Neural cell (in vitro differentiated cells): ENCODE measurements at regions not wholly inside any gene's neighbourhood (a gene's known extent, or its start where the extent isn't known, plus 50 kb on each side); places are given as distances from the start of the nearest gene placed in this dataset.

Experiments
- H2AFZ ChIP-seq: fragments of 200-600, 300-800 bp; sonication (generic), shearing (Covaris generic); 2 replicates; pipeline ENCODE4 v1.6.0; 2014; ENCODE audit warnings: low read depth, mild to moderate bottlenecking, antibody characterized with exemption, low read length, moderate library complexity
- H3F3A ChIP-seq: fragments of 200-600 bp; shearing (Covaris generic); 2 replicates; pipeline ENCODE4 v1.6.1; 2016; ENCODE audit warnings: mild to moderate bottlenecking, moderate library complexity, mixed read lengths, antibody characterized with exemption, low read length; ENCODE audit not compliant: insufficient read depth, poor library complexity, severe bottlenecking
- H3K27ac ChIP-seq: fragments of 200-600, 300-800 bp; sonication (generic), shearing (Covaris generic); 2 replicates; pipeline ENCODE4 v1.5.1; 2014; ENCODE audit warnings: mild to moderate bottlenecking, low read length, moderate library complexity
- H3K27me3 ChIP-seq: fragments of 300-800, 200-600 bp; sonication (generic), shearing (Covaris generic); 2 replicates; pipeline ENCODE4 v1.6.0; 2014; ENCODE audit warnings: mild to moderate bottlenecking, low read depth, low read length, moderate library complexity; ENCODE audit not compliant: insufficient read depth
- H3K36me3 ChIP-seq: fragments of 300-800, 200-600 bp; sonication (generic), shearing (Covaris generic); 2 replicates; pipeline ENCODE4 v1.5.1; 2014; ENCODE audit warnings: mild to moderate bottlenecking, antibody characterized with exemption, low read length, moderate library complexity; ENCODE audit not compliant: insufficient read depth
- H3K4me2 ChIP-seq: fragments of 300-800, 200-600 bp; sonication (generic), shearing (Covaris generic); 2 replicates; pipeline ENCODE4 v1.6.0; 2014; ENCODE audit warnings: mild to moderate bottlenecking, low read length
- H3K4me3 ChIP-seq: fragments of 300-800, 200-600 bp; sonication (generic), shearing (Covaris generic); 2 replicates; pipeline ENCODE4 v1.5.1; 2014; ENCODE audit warnings: mild to moderate bottlenecking, low read length, moderate library complexity
- H3K79me2 ChIP-seq: fragments of 200-600 bp; shearing (Covaris generic); replicated peaks from 2 replicates; pipeline ENCODE4 v1.6.0; 2014; ENCODE audit warnings: mild to moderate bottlenecking, low read length, moderate library complexity; ENCODE audit not compliant: insufficient read depth
- H3K9ac ChIP-seq: fragments of 300-800, 200-600 bp; sonication (generic), shearing (Covaris generic); 2 replicates; pipeline ENCODE4 v1.6.1; 2016; ENCODE audit warnings: mild to moderate bottlenecking, low read length, mixed read lengths
- H3K9me2 ChIP-seq: fragments of 200-600 bp; shearing (Covaris generic); 2 replicates; pipeline ENCODE4 v1.6.1; 2016; ENCODE audit warnings: mild to moderate bottlenecking, low read length, mixed read lengths; ENCODE audit not compliant: insufficient read depth
- H3K9me3 ChIP-seq: fragments of 200-600, 300-800 bp; sonication (generic), shearing (Covaris generic); 2 replicates; pipeline ENCODE4 v1.6.1; 2016; ENCODE audit warnings: mild to moderate bottlenecking, mixed run types, low read length, moderate library complexity, mixed read lengths
- H4K20me1 ChIP-seq: fragments of 200-600 bp; shearing (Covaris generic); 2 replicates; pipeline ENCODE4 v1.6.1; 2016; ENCODE audit warnings: mild to moderate bottlenecking, mixed run types; ENCODE audit not compliant: insufficient read depth
- CTCF ChIP-seq: fragments of 450-650 bp; IDR thresholded peaks from 2 replicates; pipeline ENCODE4 v1.5.1; 2014; ENCODE audit warnings: antibody characterized with exemption, mild to moderate bottlenecking, moderate library complexity; ENCODE audit not compliant: poor library complexity, severe bottlenecking
- EP300 ChIP-seq: fragments of 450-650 bp; conservative IDR thresholded peaks from 2 replicates; pipeline ENCODE4 v1.6.1; 2014; ENCODE audit warnings: antibody characterized with exemption, mild to moderate bottlenecking, moderate library complexity; ENCODE audit not compliant: poor library complexity, severe bottlenecking
- EZH2 ChIP-seq: fragments of 200-600, 300-800 bp; shearing (Covaris generic), sonication (generic); IDR thresholded peaks from 2 replicates; pipeline ENCODE4 v1.6.1; 2014; ENCODE audit warnings: antibody characterized with exemption, low read length, borderline replicate concordance, mild to moderate bottlenecking; ENCODE audit not compliant: insufficient read depth, poor library complexity, severe bottlenecking
- MXI1 ChIP-seq: fragments of 450-650 bp; conservative IDR thresholded peaks from 2 replicates; pipeline ENCODE4 v1.6.1; 2014; ENCODE audit warnings: antibody characterized with exemption, mild to moderate bottlenecking; ENCODE audit not compliant: poor library complexity, severe bottlenecking
- POLR2AphosphoS5 ChIP-seq: IDR thresholded peaks from 2 replicates; pipeline ENCODE4 v1.6.1; 2012
- RAD21 ChIP-seq: fragments of 450-650 bp; conservative IDR thresholded peaks from 2 replicates; pipeline ENCODE4 v1.6.1; 2014; ENCODE audit warnings: antibody characterized with exemption, mild to moderate bottlenecking, moderate library complexity
- REST ChIP-seq: IDR thresholded peaks from 2 replicates; pipeline ENCODE4 v1.6.1; 2012; ENCODE audit warnings: borderline replicate concordance
- SMC3 ChIP-seq: fragments of 450-650 bp; conservative IDR thresholded peaks from 2 replicates; pipeline ENCODE4 v1.6.1; 2014; ENCODE audit warnings: antibody characterized with exemption, mild to moderate bottlenecking, moderate library complexity; ENCODE audit not compliant: poor library complexity
- TAF1 ChIP-seq: IDR thresholded peaks from 2 replicates; pipeline ENCODE4 v1.6.1; 2012; ENCODE audit warnings: low read depth

DNA sequence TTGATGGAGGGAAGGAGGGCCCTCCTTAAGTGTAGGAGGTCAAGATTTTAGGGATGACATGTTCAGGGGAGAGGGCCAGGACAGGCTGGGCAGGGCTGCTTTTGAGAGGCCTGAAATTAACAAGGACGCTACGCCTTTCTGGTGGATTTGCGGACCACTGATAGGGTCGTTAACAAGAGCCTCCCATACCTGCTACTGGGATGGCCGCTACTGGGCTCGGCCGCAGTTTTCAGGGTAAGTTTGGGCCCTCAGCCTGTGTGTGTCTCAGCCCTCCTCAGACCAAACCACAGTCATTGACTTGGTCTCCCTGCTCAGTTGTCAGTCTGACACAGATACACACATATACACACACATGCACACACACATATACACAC is 180.9 kb downstream of the SMAD2 start:
- H3K9ac ChIP-seq, result no peak overlapping the region
- no peak overlapping the region for H3K27ac ChIP-seq
- H3K4me2 ChIP-seq, result no peak overlapping the region
- H3K9me3 ChIP-seq, result no peaks in the 10 kb centered on the region
- H4K20me1 ChIP-seq, result no peaks in the 10 kb centered on the region
- no peak for TF ChIP-seq MXI1
- TF ChIP-seq EP300, result no peak
- no peak for TF ChIP-seq RAD21
- no peak for TF ChIP-seq EZH2
- TF ChIP-seq REST, result no peak
- no peak for TF ChIP-seq TAF1
- TF ChIP-seq POLR2AphosphoS5, result no peak
- TF ChIP-seq SMC3, result no peak
- TF ChIP-seq CTCF, result no peak
- H3F3A ChIP-seq, result no peaks in the 10 kb centered on the region
- no peak overlapping the region for H3K4me3 ChIP-seq
- no peak overlapping the region for H2AFZ ChIP-seq
- H3K27me3 ChIP-seq, result no peaks in the 10 kb centered on the region
- H3K79me2 ChIP-seq, result no peaks in the 10 kb centered on the region
- H3K9me2 ChIP-seq, result no peaks in the 10 kb centered on the region
- no peaks in the 10 kb centered on the region for H3K36me3 ChIP-seq

DNA sequence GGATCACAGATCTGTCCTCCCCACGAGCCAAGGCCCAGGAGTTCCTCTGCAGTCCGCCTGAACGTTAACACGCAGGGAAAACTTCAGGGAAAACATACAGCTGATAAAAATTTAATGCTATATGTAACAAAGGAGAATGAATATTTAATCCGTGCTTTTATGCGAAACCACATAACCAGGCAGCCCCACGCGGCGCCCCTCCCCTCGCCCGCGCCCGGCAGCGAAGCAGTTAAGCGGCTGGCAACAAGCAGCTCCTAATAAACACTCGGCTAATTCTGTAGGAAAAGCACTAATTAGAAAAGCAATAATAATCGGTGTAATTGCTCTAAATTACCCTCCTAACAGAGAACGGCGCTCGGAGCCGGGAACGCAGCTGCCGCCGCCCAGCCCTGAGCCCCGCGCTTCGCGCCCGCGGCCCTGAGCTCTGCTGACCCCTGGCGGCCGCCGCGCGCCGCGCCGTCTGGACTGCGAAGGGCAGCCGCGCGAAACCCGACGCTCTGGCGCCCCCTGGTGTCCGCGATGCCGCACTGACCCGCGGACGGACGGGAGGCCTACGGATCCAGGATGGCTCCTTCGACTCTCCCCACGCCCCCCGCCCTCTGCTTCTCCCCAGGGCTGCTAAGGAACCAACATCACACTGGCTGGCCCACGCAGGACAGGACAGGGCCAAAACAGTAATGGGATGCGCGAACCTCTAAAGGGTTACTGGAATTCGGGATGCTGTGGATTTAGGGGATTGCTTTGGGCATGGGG is 181.4 kb downstream of the SMAD2 start:
- no peaks in the 10 kb centered on the region for H4K20me1 ChIP-seq
- peak overlapping the region; percentile 86 for H3K4me2 ChIP-seq
- no peaks in the 10 kb centered on the region for H3F3A ChIP-seq
- H2AFZ ChIP-seq, result no peak overlapping the region
- TF ChIP-seq EP300, result peak; percentile 28
- TF ChIP-seq MXI1, result peak; percentile 66
- TF ChIP-seq POLR2AphosphoS5, result no peak
- TF ChIP-seq CTCF, result peak; percentile 100
- peak; percentile 100 for TF ChIP-seq RAD21
- peak; percentile 100 for TF ChIP-seq SMC3
- TF ChIP-seq REST, result no peak
- H3K4me3 ChIP-seq, result peak overlapping the region; percentile 61
- H3K9ac ChIP-seq, result peak overlapping the region; percentile 47
- H3K79me2 ChIP-seq, result no peaks in the 10 kb centered on the region
- H3K9me3 ChIP-seq, result no peaks in the 10 kb centered on the region
- no peaks in the 10 kb centered on the region for H3K9me2 ChIP-seq
- no peak overlapping the region for H3K27ac ChIP-seq
- H3K36me3 ChIP-seq, result no peaks in the 10 kb centered on the region
- no peaks in the 10 kb centered on the region for H3K27me3 ChIP-seq
